NCI-H82 (cell line): ENCODE measurements at regions not wholly inside any gene's neighbourhood (a gene's known extent, or its start where the extent isn't known, plus 50 kb on each side); places are given as distances from the start of the nearest gene placed in this dataset.

Source experiments
- DNase-seq: peaks from one replicate; lab custom pipeline; 2025; lab: John Stamatoyannopoulos, UW

- no peak for DNase-seq
Measured at GRCh38 chr12:97335115-97335514, 127.5 kb upstream of the RMST start.

- no peak for DNase-seq
Measured at GRCh38 chr12:97336900-97337751, 125.5 kb upstream of the RMST start.

GRCh38 chr12:97342130-97342529, 120.5 kb upstream of the RMST start:
- DNase-seq, result no peak

- peak; percentile 44 for DNase-seq
Measured at GRCh38 chr12:97347956-97348355, 114.6 kb upstream of the RMST start.

GRCh38 chr12:97358361-97358760, 104.2 kb upstream of the RMST start:
- DNase-seq, result no peak

GRCh38 chr12:97359021-97359690, 103.4 kb upstream of the RMST start:
- no peak for DNase-seq

GRCh38 chr12:97363693-97364092, 98.9 kb upstream of the RMST start:
- DNase-seq, result no peak

- no peak for DNase-seq
Measured at GRCh38 chr12:97368462-97369163, 94.0 kb upstream of the RMST start.

GRCh38 chr12:97375310-97375709, 87.3 kb upstream of the RMST start:
- DNase-seq, result no peak

GRCh38 chr12:97380440-97380839, 82.2 kb upstream of the RMST start:
- no peak for DNase-seq

- no peak for DNase-seq
Measured at GRCh38 chr12:97385121-97385520, 77.5 kb upstream of the RMST start.

- peak; percentile 10 for DNase-seq
Measured at GRCh38 chr12:97386133-97386581, 76.4 kb upstream of the RMST start.

- DNase-seq, result no peak
Measured at GRCh38 chr12:97387844-97388243, 74.8 kb upstream of the RMST start.

- DNase-seq, result no peak
Measured at GRCh38 chr12:97394657-97395056, 67.9 kb upstream of the RMST start.

GRCh38 chr12:97397008-97397407, 65.6 kb upstream of the RMST start:
- no peak for DNase-seq

- DNase-seq, result no peak
Measured at GRCh38 chr12:97398704-97399103, 63.9 kb upstream of the RMST start.

GRCh38 chr12:97404093-97404492, 58.5 kb upstream of the RMST start:
- DNase-seq, result no peak

- peak; percentile 72 for DNase-seq
Measured at GRCh38 chr12:97404543-97404942, 58.1 kb upstream of the RMST start.

- no peak for DNase-seq
Measured at GRCh38 chr12:97408363-97408762, 54.2 kb upstream of the RMST start.

GRCh38 chr12:97411341-97411740, 51.3 kb upstream of the RMST start:
- DNase-seq, result no peak
